Progenitor cell of endocrine pancreas (in vitro differentiated cells): ENCODE measurements at regions not wholly inside any gene's neighbourhood (a gene's known extent, or its start where the extent isn't known, plus 50 kb on each side); places are given as distances from the start of the nearest gene placed in this dataset.

Source experiments
- DNase-seq: peaks from one replicate; pipeline ENCODE4 v3.0.0; 2021; ENCODE audit warnings: low spot score; ENCODE audit not compliant: unreplicated experiment
- H3K27ac Mint-ChIP-seq: 2 replicates; pipeline ENCODE4 v1.8.0; 2021; ENCODE audit warnings: mild to moderate bottlenecking, moderate library complexity, mixed read lengths
- H3K27me3 Mint-ChIP-seq: 2 replicates; pipeline ENCODE4 v1.8.0; 2021; ENCODE audit warnings: mixed read lengths
- H3K36me3 Mint-ChIP-seq: 2 replicates; pipeline ENCODE4 v1.8.0; 2022; ENCODE audit warnings: mixed read lengths; ENCODE audit not compliant: insufficient read depth
- H3K4me1 Mint-ChIP-seq: 2 replicates; pipeline ENCODE4 v1.8.0; 2021; ENCODE audit warnings: low read depth, mixed read lengths
- H3K4me3 Mint-ChIP-seq: 2 replicates; pipeline ENCODE4 v1.8.0; 2021; ENCODE audit warnings: low read depth, mild to moderate bottlenecking, moderate library complexity, mixed read lengths
- H3K9me3 Mint-ChIP-seq: 2 replicates; pipeline ENCODE4 v1.8.0; 2021; ENCODE audit warnings: low read depth, mixed read lengths
- CTCF ChIP-seq: fragments of 200-600 bp; sonication (generic); IDR thresholded peaks from one replicate; pipeline ENCODE4 v1.5.0; 2021; ENCODE audit warnings: antibody characterized with exemption, mild to moderate bottlenecking; ENCODE audit not compliant: unreplicated experiment

GRCh38 chr17:52233632-52234031 is 75.1 kb upstream of the CA10 start:
- DNase-seq, result no peak
- Mint-ChIP-seq H3K36me3 (no peaks in the 10 kb centered on the region), H3K4me1 (no peaks in the 10 kb centered on the region)

GRCh38 chr17:52233176-52233575 is 74.7 kb upstream of the CA10 start:
- no peak for TF ChIP-seq CTCF
- Mint-ChIP-seq H3K4me3 (no peak overlapping the region), H3K27me3 (no peaks in the 10 kb centered on the region), H3K36me3 (no peaks in the 10 kb centered on the region), H3K27ac (no peak overlapping the region), H3K9me3 (no peaks in the 10 kb centered on the region), H3K4me1 (no peaks in the 10 kb centered on the region)
- DNase-seq, result no peak

More at GRCh38 chr17:52233632-52234031, 75.1 kb upstream of the CA10 start:
- Mint-ChIP-seq H3K27ac (no peak overlapping the region), H3K4me3 (no peak overlapping the region), H3K27me3 (no peaks in the 10 kb centered on the region), H3K9me3 (no peaks in the 10 kb centered on the region)
- no peak for TF ChIP-seq CTCF

DNA sequence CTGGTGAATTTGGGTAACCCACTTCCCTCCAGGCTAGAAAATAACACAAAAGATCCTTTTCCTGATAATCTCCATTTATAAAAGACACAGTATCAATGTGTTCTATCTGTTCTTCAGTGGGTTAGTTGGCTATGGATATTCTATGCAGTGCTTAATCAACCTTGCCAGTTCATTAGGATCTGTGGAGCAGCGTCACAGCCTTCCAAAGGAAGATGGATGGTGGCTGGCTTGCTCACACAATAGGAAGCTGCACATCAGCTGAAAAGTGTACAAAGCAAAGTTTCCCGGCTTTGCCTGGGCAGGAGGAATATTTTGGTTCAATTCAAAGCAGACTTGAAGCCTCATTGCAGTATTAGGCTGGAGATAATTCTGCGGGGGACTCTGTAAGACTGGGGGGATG is 70.3 kb upstream of the CA10 start:
- Mint-ChIP-seq H3K4me3 (no peak overlapping the region), H3K4me1 (no peaks in the 10 kb centered on the region), H3K9me3 (no peaks in the 10 kb centered on the region), H3K27ac (no peak overlapping the region), H3K36me3 (no peaks in the 10 kb centered on the region), H3K27me3 (peaks cover 3% of the 10 kb centered on the region)
- DNase-seq, result no peak
- no peak for TF ChIP-seq CTCF

- no peaks in the 10 kb centered on the region for H3K9me3 Mint-ChIP-seq
- peaks cover 3% of the 10 kb centered on the region for H3K27me3 Mint-ChIP-seq
- H3K4me3 Mint-ChIP-seq, result no peak overlapping the region
- H3K4me1 Mint-ChIP-seq, result no peaks in the 10 kb centered on the region
- H3K27ac Mint-ChIP-seq, result no peak overlapping the region
- no peak for TF ChIP-seq CTCF
- DNase-seq, result no peak
- no peaks in the 10 kb centered on the region for H3K36me3 Mint-ChIP-seq
Observed at GRCh38 chr17:52227926-52228325, 69.4 kb upstream of the CA10 start.

DNA sequence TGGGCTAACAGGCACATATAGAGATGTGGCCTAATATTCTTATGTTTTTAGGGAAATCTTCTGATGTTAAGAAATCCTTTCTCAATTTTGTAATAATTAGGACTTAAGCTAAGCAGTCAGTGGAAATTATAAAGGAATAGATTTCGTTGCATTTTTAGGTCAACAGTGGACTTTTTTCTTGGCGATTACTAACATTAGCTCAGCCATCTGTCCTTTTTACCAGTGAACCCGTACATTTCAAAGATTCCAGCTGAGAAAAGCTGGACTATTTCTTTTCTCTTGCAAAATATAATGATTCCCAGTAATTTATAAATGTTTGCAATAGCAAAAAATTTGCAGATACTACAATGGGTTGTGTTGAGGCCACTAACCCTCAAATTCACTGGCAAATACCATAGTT is 54.9 kb upstream of the CA10 start:
- Mint-ChIP-seq H3K4me3 (no peak overlapping the region), H3K36me3 (no peaks in the 10 kb centered on the region), H3K27me3 (no peaks in the 10 kb centered on the region), H3K4me1 (peaks cover 1% of the 10 kb centered on the region), H3K27ac (no peak overlapping the region), H3K9me3 (no peaks in the 10 kb centered on the region)
- no peak for DNase-seq
- no peak for TF ChIP-seq CTCF
